ENCODE measurements at regions not wholly inside any gene's neighbourhood (a gene's known extent, or its start where the extent isn't known, plus 50 kb on each side); places are given as distances from the start of the nearest gene placed in this dataset.
A peak's percentile ranks its signal among the peaks of the same experiment; 100 is the strongest.

- Histone ChIP-seq H2AFZ (ENCODE audit: low read depth, low read length) (no peak overlapping the region), H3K27ac (ENCODE audit: low read length) (peak overlapping the region; percentile 37), H3K9me2 (ENCODE audit: insufficient read depth, low read length) (no peaks in the 10 kb centered on the region), H3K9ac (ENCODE audit: low read length) (no peak overlapping the region), H3F3A (ENCODE audit: insufficient read depth, low read length, poor library complexity, severe bottlenecking) (no peaks in the 10 kb centered on the region), H3K36me3 (ENCODE audit: insufficient read depth, low read length) (no peaks in the 10 kb centered on the region), H3K4me3 (ENCODE audit: low read length) (no peak overlapping the region), H3K4me2 (ENCODE audit: low read length) (no peak overlapping the region), H4K20me1 (ENCODE audit: insufficient read depth) (no peaks in the 10 kb centered on the region), H3K9me3 (ENCODE audit: low read length) (no peaks in the 10 kb centered on the region), H3K27me3 (ENCODE audit: insufficient read depth, low read depth, low read length) (no peaks in the 10 kb centered on the region), H3K79me2 (replicated peaks; ENCODE audit: insufficient read depth, low read length) (no peaks in the 10 kb centered on the region)
- peak; percentile 81 for TF ChIP-seq EP300 (conservative IDR thresholded peaks at IDR 0.05; ENCODE audit: poor library complexity, severe bottlenecking)
- TF ChIP-seq POLR2AphosphoS5 (IDR thresholded peaks at IDR 0.05), result peak; percentile 51
- no peak for TF ChIP-seq RAD21 (conservative IDR thresholded peaks at IDR 0.05)
These were observed 269.3 kb upstream of the FKBP1C start for GRCh38 chr6:62942000-62942399.

DNA sequence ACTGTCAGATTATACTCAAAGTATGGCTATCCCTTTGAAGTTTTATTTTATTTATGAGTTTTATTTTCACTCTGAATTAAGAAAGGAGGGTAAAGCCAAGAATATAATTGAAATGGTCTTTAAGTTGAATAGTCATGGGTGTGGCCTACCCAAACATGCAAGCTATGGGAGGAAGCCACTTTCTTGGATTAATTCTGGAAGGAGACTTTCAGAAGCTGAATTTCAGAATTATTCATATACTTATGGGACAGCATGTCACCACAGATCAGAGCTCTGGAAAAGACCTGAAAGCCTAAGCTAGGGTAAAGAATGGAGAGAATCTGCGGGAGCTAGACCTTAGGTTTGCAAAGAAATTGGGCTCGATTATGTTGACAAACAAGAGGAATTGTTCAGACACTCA is 242.4 kb upstream of the FKBP1C start:
- TF ChIP-seq POLR2AphosphoS5 (IDR thresholded peaks at IDR 0.05) (no peak), REST (IDR thresholded peaks at IDR 0.05; ENCODE audit: borderline replicate concordance) (no peak), TAF1 (IDR thresholded peaks at IDR 0.05; ENCODE audit: low read depth) (no peak), MXI1 (conservative IDR thresholded peaks at IDR 0.05; ENCODE audit: poor library complexity, severe bottlenecking) (no peak), SMC3 (conservative IDR thresholded peaks at IDR 0.05; ENCODE audit: poor library complexity) (no peak), EP300 (conservative IDR thresholded peaks at IDR 0.05; ENCODE audit: poor library complexity, severe bottlenecking) (no peak), RAD21 (conservative IDR thresholded peaks at IDR 0.05) (no peak), EZH2 (IDR thresholded peaks at IDR 0.05; ENCODE audit: borderline replicate concordance, insufficient read depth, low read length, poor library complexity, severe bottlenecking) (no peak)
- TF ChIP-seq, protein P1, sequence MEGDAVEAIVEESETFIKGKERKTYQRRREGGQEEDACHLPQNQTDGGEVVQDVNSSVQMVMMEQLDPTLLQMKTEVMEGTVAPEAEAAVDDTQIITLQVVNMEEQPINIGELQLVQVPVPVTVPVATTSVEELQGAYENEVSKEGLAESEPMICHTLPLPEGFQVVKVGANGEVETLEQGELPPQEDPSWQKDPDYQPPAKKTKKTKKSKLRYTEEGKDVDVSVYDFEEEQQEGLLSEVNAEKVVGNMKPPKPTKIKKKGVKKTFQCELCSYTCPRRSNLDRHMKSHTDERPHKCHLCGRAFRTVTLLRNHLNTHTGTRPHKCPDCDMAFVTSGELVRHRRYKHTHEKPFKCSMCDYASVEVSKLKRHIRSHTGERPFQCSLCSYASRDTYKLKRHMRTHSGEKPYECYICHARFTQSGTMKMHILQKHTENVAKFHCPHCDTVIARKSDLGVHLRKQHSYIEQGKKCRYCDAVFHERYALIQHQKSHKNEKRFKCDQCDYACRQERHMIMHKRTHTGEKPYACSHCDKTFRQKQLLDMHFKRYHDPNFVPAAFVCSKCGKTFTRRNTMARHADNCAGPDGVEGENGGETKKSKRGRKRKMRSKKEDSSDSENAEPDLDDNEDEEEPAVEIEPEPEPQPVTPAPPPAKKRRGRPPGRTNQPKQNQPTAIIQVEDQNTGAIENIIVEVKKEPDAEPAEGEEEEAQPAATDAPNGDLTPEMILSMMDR (IDR thresholded peaks at IDR 0.05; ENCODE audit: poor library complexity, severe bottlenecking), result no peak
- Histone ChIP-seq H3F3A (ENCODE audit: insufficient read depth, low read length, poor library complexity, severe bottlenecking) (no peaks in the 10 kb centered on the region), H3K9ac (ENCODE audit: low read length) (no peak overlapping the region), H3K4me3 (ENCODE audit: low read length) (no peak overlapping the region), H3K79me2 (replicated peaks; ENCODE audit: insufficient read depth, low read length) (no peaks in the 10 kb centered on the region), H3K27ac (ENCODE audit: low read length) (no peak overlapping the region), H3K36me3 (ENCODE audit: insufficient read depth, low read length) (no peaks in the 10 kb centered on the region), H3K27me3 (ENCODE audit: insufficient read depth, low read depth, low read length) (no peaks in the 10 kb centered on the region), H4K20me1 (ENCODE audit: insufficient read depth) (no peaks in the 10 kb centered on the region), H3K4me2 (ENCODE audit: low read length) (no peak overlapping the region), H2AFZ (ENCODE audit: low read depth, low read length) (no peak overlapping the region), H3K9me3 (ENCODE audit: low read length) (no peaks in the 10 kb centered on the region), H3K9me2 (ENCODE audit: insufficient read depth, low read length) (no peaks in the 10 kb centered on the region)

All from neural cell (in vitro differentiated cells).